Cardiac muscle cell (in vitro differentiated cells and primary cell): ENCODE measurements at regions not wholly inside any gene's neighbourhood (a gene's known extent, or its start where the extent isn't known, plus 50 kb on each side); places are given as distances from the start of the nearest gene placed in this dataset.
A peak's percentile ranks its signal among the peaks of the same experiment; 100 is the strongest.

Experiments
- DNase-seq, 2 donors: peaks; one replicate each; pipeline versions ENCODE4 v3.0.0 to v3.0.0-alpha.2; 2010 to 2017; ENCODE audit warnings: low read depth in 1 of 2, low spot score in 1 of 2
- H3K27ac ChIP-seq: fragments of 200-600 bp; sonication (generic); 2 replicates; pipeline ENCODE4 v1.5.1; 2016
- H3K27me3 ChIP-seq: fragments of 200-600 bp; sonication (generic); 2 replicates; pipeline ENCODE4 v1.6.0; 2016; ENCODE audit warnings: control low read depth
- H3K36me3 ChIP-seq: fragments of 200-600 bp; sonication (generic); 2 replicates; pipeline ENCODE4 v1.5.1; 2016; ENCODE audit warnings: control low read depth
- H3K4me1 ChIP-seq: fragments of 200-600 bp; sonication (generic); 2 replicates; pipeline ENCODE4 v1.8.1; 2017; ENCODE audit warnings: low read depth, mild to moderate bottlenecking, mixed run types
- H3K4me3 ChIP-seq: fragments of 200-600 bp; sonication (generic); 2 replicates; pipeline ENCODE4 v1.5.1; 2016; ENCODE audit warnings: mild to moderate bottlenecking
- H3K9me3 ChIP-seq: fragments of 200-600 bp; sonication (generic); 2 replicates; pipeline ENCODE4 v1.5.1; 2017; ENCODE audit warnings: low read depth, mild to moderate bottlenecking, control low read depth
- TF ChIP-seq, protein P1 (sequence below): IDR thresholded peaks from 2 replicates; pipeline ENCODE4 v1.5.1; 2012; ENCODE audit warnings: low read depth, mild to moderate bottlenecking, low read length

GRCh38 chr6:145547594-145548335, 187.6 kb downstream of the EPM2A start:
- DNase-seq = no peak
- no peak overlapping the region for H3K27ac ChIP-seq
- H3K36me3 ChIP-seq = no peaks in the 10 kb centered on the region
- H3K4me1 ChIP-seq = no peaks in the 10 kb centered on the region
- no peaks in the 10 kb centered on the region for H3K9me3 ChIP-seq
- no peaks in the 10 kb centered on the region for H3K27me3 ChIP-seq
- TF ChIP-seq, protein P1, sequence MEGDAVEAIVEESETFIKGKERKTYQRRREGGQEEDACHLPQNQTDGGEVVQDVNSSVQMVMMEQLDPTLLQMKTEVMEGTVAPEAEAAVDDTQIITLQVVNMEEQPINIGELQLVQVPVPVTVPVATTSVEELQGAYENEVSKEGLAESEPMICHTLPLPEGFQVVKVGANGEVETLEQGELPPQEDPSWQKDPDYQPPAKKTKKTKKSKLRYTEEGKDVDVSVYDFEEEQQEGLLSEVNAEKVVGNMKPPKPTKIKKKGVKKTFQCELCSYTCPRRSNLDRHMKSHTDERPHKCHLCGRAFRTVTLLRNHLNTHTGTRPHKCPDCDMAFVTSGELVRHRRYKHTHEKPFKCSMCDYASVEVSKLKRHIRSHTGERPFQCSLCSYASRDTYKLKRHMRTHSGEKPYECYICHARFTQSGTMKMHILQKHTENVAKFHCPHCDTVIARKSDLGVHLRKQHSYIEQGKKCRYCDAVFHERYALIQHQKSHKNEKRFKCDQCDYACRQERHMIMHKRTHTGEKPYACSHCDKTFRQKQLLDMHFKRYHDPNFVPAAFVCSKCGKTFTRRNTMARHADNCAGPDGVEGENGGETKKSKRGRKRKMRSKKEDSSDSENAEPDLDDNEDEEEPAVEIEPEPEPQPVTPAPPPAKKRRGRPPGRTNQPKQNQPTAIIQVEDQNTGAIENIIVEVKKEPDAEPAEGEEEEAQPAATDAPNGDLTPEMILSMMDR = no peak
- H3K4me3 ChIP-seq = no peak overlapping the region

- DNase-seq = no peak
- no peak overlapping the region for H3K4me3 ChIP-seq
- no peaks in the 10 kb centered on the region for H3K9me3 ChIP-seq
- H3K27ac ChIP-seq = no peak overlapping the region
- no peaks in the 10 kb centered on the region for H3K36me3 ChIP-seq
- TF ChIP-seq, protein P1 = no peak
- no peaks in the 10 kb centered on the region for H3K4me1 ChIP-seq
- no peaks in the 10 kb centered on the region for H3K27me3 ChIP-seq
These were observed 186.2 kb downstream of the EPM2A start for GRCh38 chr6:145548933-145549648.

- H3K4me1 ChIP-seq = peaks cover 1% of the 10 kb centered on the region
- no peak overlapping the region for H3K4me3 ChIP-seq
- H3K27ac ChIP-seq = no peak overlapping the region
- TF ChIP-seq, protein P1 = no peak
- H3K27me3 ChIP-seq = no peaks in the 10 kb centered on the region
- DNase-seq = peak in 1 of 2 donors; percentile 10
- no peaks in the 10 kb centered on the region for H3K9me3 ChIP-seq
- H3K36me3 ChIP-seq = no peaks in the 10 kb centered on the region
These were observed 184.2 kb downstream of the EPM2A start for GRCh38 chr6:145551164-145551563.

- H3K36me3 ChIP-seq = no peaks in the 10 kb centered on the region
- no peak overlapping the region for H3K27ac ChIP-seq
- H3K27me3 ChIP-seq = no peaks in the 10 kb centered on the region
- DNase-seq = no peak
- H3K4me1 ChIP-seq = peaks cover 5% of the 10 kb centered on the region
- TF ChIP-seq, protein P1 = no peak
- H3K9me3 ChIP-seq = no peaks in the 10 kb centered on the region
- no peak overlapping the region for H3K4me3 ChIP-seq
These were observed 180.2 kb downstream of the EPM2A start for GRCh38 chr6:145555084-145555483.

GRCh38 chr6:145557474-145557873, 177.8 kb downstream of the EPM2A start:
- Histone ChIP-seq H3K4me1 (peaks cover 5% of the 10 kb centered on the region), H3K36me3 (no peaks in the 10 kb centered on the region), H3K27me3 (no peaks in the 10 kb centered on the region), H3K9me3 (no peaks in the 10 kb centered on the region), H3K4me3 (no peak overlapping the region), H3K27ac (no peak overlapping the region)
- TF ChIP-seq, protein P1 = no peak
- DNase-seq = no peak
